ENCODE measurements at regions not wholly inside any gene's neighbourhood (a gene's known extent, or its start where the extent isn't known, plus 50 kb on each side); places are given as distances from the start of the nearest gene placed in this dataset.

- Histone ChIP-seq H3K4me3 (ENCODE audit: severe bottlenecking) (no peak overlapping the region), H3K27ac (ENCODE audit: poor library complexity, severe bottlenecking) (no peak overlapping the region), H3K9me3 (ENCODE audit: severe bottlenecking) (no peaks in the 10 kb centered on the region), H3K4me1 (ENCODE audit: insufficient read depth, poor library complexity, severe bottlenecking) (no peaks in the 10 kb centered on the region), H3K27me3 (ENCODE audit: insufficient read depth, poor library complexity, severe bottlenecking) (no peaks in the 10 kb centered on the region), H3K36me3 (ENCODE audit: low read depth) (no peaks in the 10 kb centered on the region)
- no peak for TF ChIP-seq CTCF (IDR thresholded peaks at IDR 0.05; ENCODE audit: poor library complexity, severe bottlenecking)
- no peak for DNase-seq (ENCODE audit: low spot score)
- ATAC-seq (ENCODE audit: low read depth): no peak
Measured at GRCh38 chr16:6966925-6967324, 365.7 kb upstream of the RBFOX1 start.

- no peak for TF ChIP-seq CTCF (IDR thresholded peaks at IDR 0.05; ENCODE audit: poor library complexity, severe bottlenecking)
- no peaks in the 10 kb centered on the region for H3K36me3 ChIP-seq (ENCODE audit: low read depth)
Measured at GRCh38 chr16:6964679-6965078, 368.0 kb upstream of the RBFOX1 start.

GRCh38 chr16:6961704-6962103, 370.9 kb upstream of the RBFOX1 start:
- Histone ChIP-seq H3K27me3 (ENCODE audit: insufficient read depth, poor library complexity, severe bottlenecking) (no peaks in the 10 kb centered on the region), H3K4me1 (ENCODE audit: insufficient read depth, poor library complexity, severe bottlenecking) (no peaks in the 10 kb centered on the region), H3K9me3 (ENCODE audit: severe bottlenecking) (no peaks in the 10 kb centered on the region), H3K27ac (ENCODE audit: poor library complexity, severe bottlenecking) (no peak overlapping the region), H3K4me3 (ENCODE audit: severe bottlenecking) (no peak overlapping the region), H3K36me3 (ENCODE audit: low read depth) (no peaks in the 10 kb centered on the region)
- TF ChIP-seq CTCF (IDR thresholded peaks at IDR 0.05; ENCODE audit: poor library complexity, severe bottlenecking): no peak
- no peak for DNase-seq (ENCODE audit: low spot score)
- ATAC-seq (ENCODE audit: low read depth): no peak

More at GRCh38 chr16:6964679-6965078, 368.0 kb upstream of the RBFOX1 start:
- Histone ChIP-seq H3K4me3 (ENCODE audit: severe bottlenecking) (no peak overlapping the region), H3K27ac (ENCODE audit: poor library complexity, severe bottlenecking) (no peak overlapping the region), H3K4me1 (ENCODE audit: insufficient read depth, poor library complexity, severe bottlenecking) (no peaks in the 10 kb centered on the region), H3K27me3 (ENCODE audit: insufficient read depth, poor library complexity, severe bottlenecking) (no peaks in the 10 kb centered on the region), H3K9me3 (ENCODE audit: severe bottlenecking) (no peaks in the 10 kb centered on the region)
- no peak for ATAC-seq (ENCODE audit: low read depth)
- DNase-seq (ENCODE audit: low spot score): no peak

- no peak for DNase-seq (ENCODE audit: low spot score)
- ATAC-seq (ENCODE audit: low read depth): no peak
Measured at GRCh38 chr16:6958184-6958583, 374.5 kb upstream of the RBFOX1 start.

More at GRCh38 chr16:6958184-6958583, 374.5 kb upstream of the RBFOX1 start:
- Histone ChIP-seq H3K4me1 (ENCODE audit: insufficient read depth, poor library complexity, severe bottlenecking) (no peaks in the 10 kb centered on the region), H3K4me3 (ENCODE audit: severe bottlenecking) (no peak overlapping the region), H3K9me3 (ENCODE audit: severe bottlenecking) (no peaks in the 10 kb centered on the region), H3K36me3 (ENCODE audit: low read depth) (no peaks in the 10 kb centered on the region), H3K27ac (ENCODE audit: poor library complexity, severe bottlenecking) (no peak overlapping the region), H3K27me3 (ENCODE audit: insufficient read depth, poor library complexity, severe bottlenecking) (no peaks in the 10 kb centered on the region)
- no peak for TF ChIP-seq CTCF (IDR thresholded peaks at IDR 0.05; ENCODE audit: poor library complexity, severe bottlenecking)
